HepG2 (cell line): ENCODE measurements at regions not wholly inside any gene's neighbourhood (a gene's known extent, or its start where the extent isn't known, plus 50 kb on each side); places are given as distances from the start of the nearest gene placed in this dataset.

Experiments
- ATAC-seq: fragments of 200-7000 bp; cut with Tn5 transposase; 3 replicates; pipeline ENCODE4 v1.9.1; 2020; ENCODE audit warnings: mild to moderate bottlenecking, moderate library complexity
- BruUV-seq: library from RNA; stranded (reverse); fragments of 400-500 nt; replicated peaks from 2 replicates; lab custom pipeline; 2021; lab: Mats Ljungman, UMichigan
- CTCF ChIA-PET: fragments of 300-600 bp; formaldehyde crosslinking; extraction: SDS; loops from one replicate; lab custom pipeline; 2021; ENCODE audit warnings: low total read pairs, inconsistent platforms, low intra/inter-chr PET ratio; lab: Yijun Ruan, JAX
- POLR2A ChIA-PET: fragments of 350-600 bp; sonication (Branson Sonifier 250); formaldehyde crosslinking; loops from one replicate; lab custom pipeline; 2020; ENCODE audit warnings: antibody characterized with exemption, inconsistent platforms; lab: Yijun Ruan, JAX
- DNase-seq: peaks from one replicate; pipeline ENCODE4 v3.0.0-alpha.2; 2015; ENCODE audit warnings: low spot score
- FAIRE-seq: peaks from 3 replicates; lab custom pipeline; 2011; peaks lifted over from hg19 to GRCh38; lab: Jason Lieb, UNC
- H2AFZ ChIP-seq: one replicate; pipeline ENCODE4 v1.6.1; 2011; ENCODE audit warnings: low read length, inconsistent platforms
- H3K27ac ChIP-seq: fragments of 300-600 bp; 3 replicates; pipeline ENCODE4 v1.8.0; 2011; ENCODE audit warnings: mixed run types, mild to moderate bottlenecking, mixed read lengths, low read length, inconsistent platforms; ENCODE audit not compliant: insufficient read depth; ENCODE audit errors: extremely low read length
- H3K27me3 ChIP-seq, 2 experiments: fragments of 200-600 bp in 1 of 2; 2 replicates in 1 of 2; 3 replicates in 1 of 2; pipeline versions ENCODE4 v1.6.0 to v1.8.0; 2011; ENCODE audit warnings: low read length in 2 of 2, mild to moderate bottlenecking in 2 of 2, moderate library complexity in 2 of 2, inconsistent platforms in 1 of 2; ENCODE audit not compliant: insufficient read depth in 2 of 2, control insufficient read depth in 1 of 2
- H3K36me3 ChIP-seq, 2 experiments: fragments of 200-600 bp in 1 of 2; replicated peaks in 1 of 2; 2 replicates in 1 of 2; 3 replicates in 1 of 2; pipeline versions ENCODE4 v1.5.1 to v1.8.0; 2011; ENCODE audit warnings: low read length in 2 of 2, inconsistent platforms in 1 of 2; ENCODE audit not compliant: insufficient read depth in 2 of 2, control insufficient read depth in 1 of 2
- H3K4me1 ChIP-seq: 2 replicates; pipeline ENCODE4 v1.5.1; 2012; ENCODE audit warnings: low read length, inconsistent platforms; ENCODE audit not compliant: insufficient read depth
- H3K4me2 ChIP-seq: 2 replicates; pipeline ENCODE4 v1.6.0; 2011; ENCODE audit warnings: low read depth, low read length, inconsistent platforms
- H3K4me3 ChIP-seq, 3 experiments: fragments of 200-600 bp in 1 of 3; sonication (generic), shearing (Covaris generic) in 1 of 3; replicated peaks in 1 of 3; 2 replicates each; pipeline ENCODE4 v1.5.1; 2011 to 2016; ENCODE audit warnings: low read length in 3 of 3, inconsistent platforms in 2 of 3, low read depth in 2 of 3, mild to moderate bottlenecking in 2 of 3, control low read depth in 1 of 3, mixed read lengths in 1 of 3; ENCODE audit not compliant: insufficient read depth in 1 of 3
- H3K79me2 ChIP-seq: one replicate; pipeline ENCODE4 v1.6.1; 2011; ENCODE audit warnings: low read length, inconsistent platforms; ENCODE audit not compliant: insufficient read depth
- H3K9ac ChIP-seq: 2 replicates; pipeline ENCODE4 v1.6.0; 2011; ENCODE audit warnings: mild to moderate bottlenecking, low read depth, low read length, inconsistent platforms; ENCODE audit not compliant: insufficient read depth
- H3K9me3 ChIP-seq: 2 replicates; pipeline ENCODE4 v1.5.1; 2012; ENCODE audit warnings: mild to moderate bottlenecking, low read length
- H4K20me1 ChIP-seq: 2 replicates; pipeline ENCODE4 v1.6.0; 2011; ENCODE audit warnings: inconsistent platforms, mild to moderate bottlenecking, low read length, moderate library complexity; ENCODE audit not compliant: insufficient read depth
- BORCS8-MEF2B ChIP-seq: sonication (generic); formaldehyde crosslinking; IDR thresholded peaks from 2 replicates; pipeline ENCODE4 v1.8.0; 2022; ENCODE audit warnings: mild to moderate bottlenecking, missing genetic modification reagents
- BRF2 ChIP-seq: sonication (generic); formaldehyde crosslinking; IDR thresholded peaks from 2 replicates; pipeline ENCODE4 v1.8.1; 2022; ENCODE audit warnings: mild to moderate bottlenecking, missing genetic modification reagents
- CHD2 ChIP-seq: IDR thresholded peaks from 2 replicates; pipeline ENCODE4 v1.6.1; 2011; ENCODE audit warnings: low read depth, low read length, improper control_type of control experiment
- HES4 ChIP-seq: sonication (generic); formaldehyde crosslinking; IDR thresholded peaks from 2 replicates; pipeline ENCODE4 v1.9.0; 2021; ENCODE audit warnings: mild to moderate bottlenecking, missing genetic modification reagents, borderline replicate concordance
- IRX3 ChIP-seq: sonication (generic); formaldehyde crosslinking; IDR thresholded peaks from 2 replicates; pipeline ENCODE4 v1.8.1; 2023; ENCODE audit warnings: mild to moderate bottlenecking, low read depth, missing genetic modification reagents, borderline replicate concordance
- KDM5A ChIP-seq: fragments of 200-600 bp; sonication (generic); IDR thresholded peaks from 2 replicates; pipeline ENCODE4 v1.7.0; 2018; ENCODE audit warnings: antibody characterized with exemption, mild to moderate bottlenecking, low read length, borderline replicate concordance
- PRDM4 ChIP-seq: sonication (generic); formaldehyde crosslinking; IDR thresholded peaks from 2 replicates; pipeline ENCODE4 v1.9.0; 2021; ENCODE audit warnings: missing genetic modification reagents, borderline replicate concordance
- SIN3A ChIP-seq: IDR thresholded peaks from 2 replicates; pipeline ENCODE4 v1.6.1; 2011; ENCODE audit warnings: low read depth, mild to moderate bottlenecking, control low read depth, low read length, borderline replicate concordance
- SIX1 ChIP-seq: sonication (generic); formaldehyde crosslinking; IDR thresholded peaks from 2 replicates; pipeline ENCODE4 v1.4.0; 2020; ENCODE audit warnings: missing genetic modification reagents, borderline replicate concordance
- SOX13 ChIP-seq, 3 experiments: fragments of 450-650 bp in 1 of 3; sonication (generic) in 1 of 3; formaldehyde crosslinking in 1 of 3; IDR thresholded peaks in 2 of 3; conservative IDR thresholded peaks in 1 of 3; 2 replicates each; pipeline versions ENCODE4 v1.5.0 to v1.6.1; 2016 to 2020; ENCODE audit warnings: antibody characterized with exemption in 1 of 3, mild to moderate bottlenecking in 1 of 3, missing compliant biosample characterization in 1 of 3, missing genetic modification reagents in 1 of 3, moderate library complexity in 1 of 3
- ZMYM3 ChIP-seq: sonication (generic); formaldehyde crosslinking; IDR thresholded peaks from 2 replicates; pipeline ENCODE4 v1.5.1; 2020; ENCODE audit warnings: mild to moderate bottlenecking, missing genetic modification reagents
- ZNF225 ChIP-seq: sonication (generic); formaldehyde crosslinking; IDR thresholded peaks from 2 replicates; pipeline ENCODE4 v1.4.0; 2020; ENCODE audit warnings: mild to moderate bottlenecking, missing genetic modification reagents
- ZNF546 ChIP-seq: sonication (generic); formaldehyde crosslinking; conservative IDR thresholded peaks from 2 replicates; pipeline ENCODE4 v1.8.1; 2023; ENCODE audit warnings: mild to moderate bottlenecking, missing genetic modification reagents
- ZNF816 ChIP-seq: sonication (generic); formaldehyde crosslinking; IDR thresholded peaks from 2 replicates; pipeline ENCODE4 v1.8.0; 2022; ENCODE audit warnings: missing genetic modification reagents, mild to moderate bottlenecking, borderline replicate concordance
- ZNF879 ChIP-seq: sonication (generic); formaldehyde crosslinking; IDR thresholded peaks from 2 replicates; pipeline ENCODE4 v1.8.1; 2023; ENCODE audit warnings: missing genetic modification reagents
- ZXDC ChIP-seq: sonication (generic); formaldehyde crosslinking; IDR thresholded peaks from 2 replicates; pipeline ENCODE4 v1.5.0; 2020; ENCODE audit warnings: mild to moderate bottlenecking, missing genetic modification reagents
- WGBS: methylation state at CpG from one replicate; pipeline ENCODE4 v1.1.6; 2017; ENCODE audit warnings: low lambda C conversion rate; 5-methylcytosine and 5-hydroxymethylcytosine counted together
- in situ Hi-C: cut with HindIII; loops from 2 replicates; pipeline ENCODE4 v1.10.0; 2017; ENCODE audit warnings: low pct_unique_long_range_greater_than_20kb; ENCODE audit not compliant: extremely low pct_ligation_motif_present
- intact Hi-C: fragments of 100-400 bp; cut with micrococcal nuclease; formaldehyde crosslinking; loops from one replicate; pipeline ENCODE4 v1.10.0; 2022; ENCODE audit not compliant: unreplicated experiment

GRCh38 chr15:70426096-70426821, 328.5 kb upstream of the TLE3 start (continued):
- TF ChIP-seq BRF2 (CRISPR knock-in tag) (no peak), ZNF225 (CRISPR knock-in tag) (no peak), KDM5A (no peak), PRDM4 (CRISPR knock-in tag) (no peak)

- in situ Hi-C loops (no loop called here), intact Hi-C loops (no loop called here)
- Histone ChIP-seq H3K9ac (no peak overlapping the region), H3K9me3 (no peaks in the 10 kb centered on the region), H3K4me2 (no peak overlapping the region), H3K4me3 (no peak overlapping the region), H3K27ac (no peak overlapping the region), H3K27me3 (no peaks in the 10 kb centered on the region), H2AFZ (no peak overlapping the region), H4K20me1 (no peaks in the 10 kb centered on the region), H3K79me2 (no peaks in the 10 kb centered on the region), H3K4me1 (peaks cover 23% of the 10 kb centered on the region), H3K36me3 (no peaks in the 10 kb centered on the region)
- BruUV-seq: no TSS peak
- no peak for FAIRE-seq
- no peak for DNase-seq
- 30% methylated on average over 4 of the region's 4 CpGs for WGBS
- ChIA-PET CTCF (no interaction called here), POLR2A (no interaction called here)
- ATAC-seq: no peak
- no peak for TF ChIP-seq ZXDC (CRISPR knock-in tag)
- no peak for TF ChIP-seq CHD2
- TF ChIP-seq ZNF816 (CRISPR knock-in tag): no peak
- no peak for TF ChIP-seq ZMYM3 (CRISPR knock-in tag)
- no peak for TF ChIP-seq BORCS8-MEF2B (CRISPR knock-in tag)
- no peak for TF ChIP-seq SIN3A
- no peak for TF ChIP-seq ZNF546 (CRISPR knock-in tag)
- TF ChIP-seq SIX1 (CRISPR knock-in tag): no peak
- no peak for TF ChIP-seq IRX3 (CRISPR knock-in tag)
- TF ChIP-seq HES4 (CRISPR knock-in tag): no peak
- TF ChIP-seq ZNF879 (CRISPR knock-in tag): no peak
- TF ChIP-seq SOX13 (IDR thresholded peaks at IDR 0.05): no peak
- TF ChIP-seq SOX13 (CRISPR knock-in tag; conservative IDR thresholded peaks at IDR 0.05 in 1 of 2, IDR thresholded peaks at IDR 0.05 in 1 of 2): no peak
Measured at GRCh38 chr15:70424937-70425411, 327.3 kb upstream of the TLE3 start.
